K562 (cell line): ENCODE measurements at regions not wholly inside any gene's neighbourhood (a gene's known extent, or its start where the extent isn't known, plus 50 kb on each side); places are given as distances from the start of the nearest gene placed in this dataset.
"Not testable (repeated sequence)": the region's sequence is repeated elsewhere in the genome, so short reads cannot be mapped to it uniquely, and the experiment has no call there.

ENCODE experiments used
- ATAC-seq: fragments of 200-7000 bp; cut with Tn5 transposase; 3 replicates; pipeline ENCODE4 v1.9.1; 2020; ENCODE audit warnings: moderate library complexity
- BruUV-seq: library from RNA; stranded (reverse); fragments of 400-500 nt; replicated peaks from 2 replicates; lab custom pipeline; 2021; lab: Mats Ljungman, UMichigan
- CTCF ChIA-PET: fragments of 300-600 bp; formaldehyde crosslinking; extraction: SDS; loops from one replicate; lab custom pipeline; 2021; ENCODE audit warnings: low intra/inter-chr PET ratio; lab: Yijun Ruan, JAX
- POLR2A ChIA-PET: fragments of 300-600, 350-650 bp; sonication (Branson Sonifier 250); formaldehyde crosslinking; extraction: SDS; loops from one replicate; lab custom pipeline; 2021; ENCODE audit warnings: antibody characterized with exemption, inconsistent platforms; lab: Yijun Ruan, JAX
- DNase-seq, 4 experiments: peaks; one replicate each; pipeline versions ENCODE4 v3.0.0 to v3.0.0-alpha.2; 2011 to 2018; ENCODE audit warnings: low spot score in 3 of 4, mixed read lengths in 3 of 4; ENCODE audit errors: extremely low read depth in 1 of 4
- FAIRE-seq: peaks from 2 replicates; lab custom pipeline; 2011; peaks lifted over from hg19 to GRCh38; lab: Jason Lieb, UNC
- H2AFZ ChIP-seq: 2 replicates; pipeline ENCODE4 v1.6.0; 2011; ENCODE audit warnings: low read depth, low read length, control low read depth, inconsistent platforms
- H3K27ac ChIP-seq: fragments of 200-600 bp; 3 replicates; pipeline ENCODE4 v1.8.0; 2011; ENCODE audit warnings: low read depth, mild to moderate bottlenecking, control low read depth, inconsistent platforms, low read length, moderate library complexity, mixed read lengths; ENCODE audit errors: extremely low read depth
- H3K27me3 ChIP-seq, 2 experiments: fragments of 300-600 bp in 1 of 2; 2 replicates in 1 of 2; 3 replicates in 1 of 2; pipeline versions ENCODE4 v1.6.0 to v1.8.0; 2011; ENCODE audit warnings: inconsistent platforms in 2 of 2, low read length in 2 of 2, mild to moderate bottlenecking in 1 of 2, mixed read lengths in 1 of 2, moderate library complexity in 1 of 2; ENCODE audit not compliant: control insufficient read depth in 2 of 2, insufficient read depth in 2 of 2
- H3K36me3 ChIP-seq: fragments of 300-600 bp; 3 replicates; pipeline ENCODE4 v1.8.0; 2011; ENCODE audit warnings: mild to moderate bottlenecking, low read length, inconsistent platforms; ENCODE audit not compliant: control insufficient read depth, insufficient read depth
- H3K4me1 ChIP-seq, 2 experiments: fragments of 200-600 bp in 1 of 2; replicated peaks in 1 of 2; 2 replicates in 1 of 2; 3 replicates in 1 of 2; pipeline versions ENCODE4 v1.5.1 to v1.8.0; 2011; ENCODE audit warnings: inconsistent platforms in 2 of 2, low read length in 2 of 2, mild to moderate bottlenecking in 1 of 2, mixed read lengths in 1 of 2, moderate library complexity in 1 of 2; ENCODE audit not compliant: control insufficient read depth in 2 of 2, insufficient read depth in 2 of 2
- H3K4me2 ChIP-seq: 2 replicates; pipeline ENCODE4 v1.6.1; 2011; ENCODE audit warnings: low read length, control low read depth, inconsistent platforms, mixed read lengths; ENCODE audit not compliant: insufficient read depth
- H3K4me3 ChIP-seq: fragments of 200-600 bp; sonication (generic), shearing (Covaris generic); 2 replicates; pipeline ENCODE4 v1.5.1; 2016; ENCODE audit warnings: control low read depth, inconsistent platforms
- H3K79me2 ChIP-seq: fragments of 200-600 bp; 3 replicates; pipeline ENCODE4 v1.8.0; 2011; ENCODE audit warnings: low read length, inconsistent platforms; ENCODE audit not compliant: control insufficient read depth, insufficient read depth
- H3K9ac ChIP-seq, 2 experiments: 2 replicates each; pipeline versions ENCODE4 v1.6.0 to v1.6.1; 2011; ENCODE audit warnings: low read depth in 2 of 2, low read length in 2 of 2, control low read depth in 1 of 2, inconsistent platforms in 1 of 2, mild to moderate bottlenecking in 1 of 2, mixed read lengths in 1 of 2; ENCODE audit not compliant: insufficient read depth in 1 of 2
- H3K9me1 ChIP-seq: one replicate; pipeline ENCODE4 v1.6.0; 2011; ENCODE audit warnings: inconsistent platforms, mild to moderate bottlenecking, low read length, moderate library complexity; ENCODE audit not compliant: control insufficient read depth, insufficient read depth
- H3K9me3 ChIP-seq: replicated peaks from 2 replicates; pipeline ENCODE4 v1.5.1; 2011; ENCODE audit warnings: low read depth, low read length, inconsistent platforms; ENCODE audit not compliant: control insufficient read depth, insufficient read depth
- H4K20me1 ChIP-seq: replicated peaks from 2 replicates; pipeline ENCODE4 v1.6.1; 2011; ENCODE audit warnings: low read length, inconsistent platforms, mixed read lengths; ENCODE audit not compliant: control insufficient read depth, insufficient read depth
- WGBS: fragments of 100-300 bp; shearing (Covaris generic); methylation state at CpG from one replicate; pipeline ENCODE4 v1.1.6; 2016; ENCODE audit warnings: low coverage, mixed read lengths; ENCODE audit not compliant: insufficient coverage; ENCODE audit errors: missing lambda C conversion rate; 5-methylcytosine and 5-hydroxymethylcytosine counted together
- in situ Hi-C: fragments of 300-500 bp; cut with MboI; formaldehyde crosslinking; loops from 4 replicates; pipeline ENCODE4 v1.15.0; 2018; ENCODE audit warnings: inconsistent platforms, mixed read lengths
- intact Hi-C: fragments of 100-400 bp; cut with micrococcal nuclease; formaldehyde crosslinking; loops from 2 replicates; pipeline ENCODE4 v1.14.2; 2022

DNA sequence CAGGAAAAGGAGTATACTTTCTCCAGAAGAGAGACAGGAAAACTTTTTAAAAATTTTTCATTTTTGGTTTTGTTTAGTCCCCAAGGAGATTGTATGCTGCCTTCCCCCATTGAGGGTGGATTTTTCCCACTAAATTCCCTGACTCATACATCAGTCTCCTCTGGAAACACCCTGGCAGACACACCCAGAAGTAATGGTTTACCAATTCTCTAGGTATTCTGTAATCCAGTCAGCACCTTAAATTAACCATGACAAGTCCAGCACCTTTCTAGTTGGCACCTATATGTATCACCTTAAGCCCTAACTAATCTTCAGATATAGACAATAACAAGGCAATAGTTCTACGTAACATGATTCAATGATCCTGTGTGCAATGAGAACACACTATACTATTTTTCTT, 165.9 kb upstream of the NPAP1 start:
- WGBS = 0% methylated on average over 1 of the region's 1 CpG
- H3K36me3 ChIP-seq, ATAC-seq, H3K4me3 ChIP-seq, FAIRE-seq, H2AFZ ChIP-seq, in situ Hi-C loops, H3K27me3 ChIP-seq, POLR2A ChIA-PET, H3K9me1 ChIP-seq, H3K27ac ChIP-seq, H3K9me3 ChIP-seq, DNase-seq, intact Hi-C loops, H3K79me2 ChIP-seq, H4K20me1 ChIP-seq, H3K9ac ChIP-seq, H3K4me1 ChIP-seq, BruUV-seq, H3K4me2 ChIP-seq, CTCF ChIA-PET: not testable (repeated sequence)

DNA sequence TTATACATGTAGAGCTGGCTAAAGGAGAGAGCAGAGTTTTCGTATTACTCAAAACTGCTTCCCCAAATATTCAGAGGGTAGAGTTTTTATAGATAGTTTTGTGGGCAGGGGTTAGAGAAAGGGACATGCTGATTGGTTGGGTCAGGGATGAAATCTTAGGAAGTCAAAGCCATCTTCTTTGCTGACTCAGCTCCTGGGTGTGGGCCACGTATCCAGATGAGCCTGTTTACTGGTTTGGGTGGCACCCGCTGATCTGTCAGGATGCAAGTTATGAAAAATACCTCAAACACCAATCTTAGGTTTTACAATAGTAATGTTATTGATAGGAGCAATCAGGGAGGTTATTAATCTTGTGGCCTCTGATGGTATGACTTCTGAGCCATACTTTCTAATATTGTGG, 164.0 kb upstream of the NPAP1 start:
- FAIRE-seq, BruUV-seq, H3K4me1 ChIP-seq, in situ Hi-C loops, H3K27ac ChIP-seq, H4K20me1 ChIP-seq, H3K36me3 ChIP-seq, ATAC-seq, H3K4me3 ChIP-seq, intact Hi-C loops, H3K9ac ChIP-seq, CTCF ChIA-PET, H3K9me3 ChIP-seq, POLR2A ChIA-PET, H3K79me2 ChIP-seq, H3K4me2 ChIP-seq, H3K27me3 ChIP-seq, H2AFZ ChIP-seq, DNase-seq, H3K9me1 ChIP-seq: not testable (repeated sequence)
- 0% methylated on average over 3 of the region's 3 CpGs for WGBS

GRCh38 chr15:24518772-24519171, 156.8 kb upstream of the NPAP1 start:
- in situ Hi-C loops, H3K4me3 ChIP-seq, intact Hi-C loops, POLR2A ChIA-PET, H3K4me1 ChIP-seq, H3K4me2 ChIP-seq, ATAC-seq, H3K36me3 ChIP-seq, FAIRE-seq, DNase-seq, H3K9me3 ChIP-seq, H3K79me2 ChIP-seq, H3K9ac ChIP-seq, BruUV-seq, H4K20me1 ChIP-seq, H3K27me3 ChIP-seq, H3K27ac ChIP-seq, H3K9me1 ChIP-seq, H2AFZ ChIP-seq, CTCF ChIA-PET: not testable (repeated sequence)
- WGBS = 0% methylated on average over 3 of the region's 4 CpGs

DNA sequence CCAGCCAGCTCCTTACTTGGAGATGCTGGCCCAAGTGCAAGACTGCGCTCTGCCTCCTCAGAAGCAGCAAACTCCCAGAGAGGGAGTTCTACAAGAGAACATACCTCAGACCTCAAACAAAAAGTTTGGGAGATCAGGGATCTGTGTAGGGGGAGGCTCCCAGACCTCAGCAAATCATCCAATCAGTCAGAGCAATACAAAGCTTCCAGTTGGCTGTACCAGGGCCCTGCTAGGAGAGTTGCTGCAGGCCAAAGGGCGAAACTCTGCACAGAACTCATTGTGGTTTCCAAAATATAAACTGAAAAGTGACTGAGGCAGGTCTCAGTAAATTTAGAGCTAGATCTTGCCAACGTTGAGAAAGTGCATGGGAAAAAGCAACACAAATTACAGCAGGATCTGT, 144.3 kb upstream of the NPAP1 start:
- H3K27me3 ChIP-seq, H3K4me2 ChIP-seq, POLR2A ChIA-PET, H3K9me1 ChIP-seq, H3K9me3 ChIP-seq, H3K9ac ChIP-seq, H3K79me2 ChIP-seq, in situ Hi-C loops, ATAC-seq, H3K27ac ChIP-seq, DNase-seq, FAIRE-seq, H3K4me1 ChIP-seq, CTCF ChIA-PET, BruUV-seq, intact Hi-C loops, H2AFZ ChIP-seq, H3K36me3 ChIP-seq, H4K20me1 ChIP-seq, H3K4me3 ChIP-seq: not testable (repeated sequence)
- WGBS = 3% methylated on average over 3 of the region's 3 CpGs
